HCT116 (cell line): ENCODE measurements at regions not wholly inside any gene's neighbourhood (a gene's known extent, or its start where the extent isn't known, plus 50 kb on each side); places are given as distances from the start of the nearest gene placed in this dataset.

ENCODE experiments used
- CBX3 ChIP-seq: IDR thresholded peaks from 2 replicates; pipeline ENCODE4 v1.6.1; 2012; ENCODE audit warnings: low read depth
- CTCF ChIP-seq, 3 experiments: fragments of 200-600 bp in 1 of 3; sonication (generic) in 1 of 3; IDR thresholded peaks in 2 of 3; conservative IDR thresholded peaks in 1 of 3; 2 replicates each; pipeline ENCODE4 v1.5.1; 2012 to 2017; ENCODE audit warnings: low read depth in 2 of 3, low read length in 2 of 3, antibody characterized with exemption in 1 of 3, borderline replicate concordance in 1 of 3, control low read depth in 1 of 3, mild to moderate bottlenecking in 1 of 3, mixed read lengths in 1 of 3, mixed run types in 1 of 3, moderate library complexity in 1 of 3; ENCODE audit not compliant: insufficient read depth in 1 of 3
- EZH2phosphoT487 ChIP-seq: fragments of 200-600 bp; IDR thresholded peaks from 2 replicates; pipeline ENCODE4 v1.6.1; 2018; ENCODE audit warnings: antibody characterized with exemption, borderline replicate concordance
- FOSL1 ChIP-seq: IDR thresholded peaks from 2 replicates; pipeline ENCODE4 v1.6.1; 2012; ENCODE audit warnings: low read depth
- MAX ChIP-seq: IDR thresholded peaks from 2 replicates; pipeline ENCODE4 v1.6.1; 2012
- POLR2A ChIP-seq: IDR thresholded peaks from 2 replicates; pipeline ENCODE4 v1.7.0; 2011; ENCODE audit warnings: borderline replicate concordance; ENCODE audit not compliant: insufficient read depth, insufficient read length; ENCODE audit errors: extremely low read depth
- POLR2AphosphoS5 ChIP-seq: IDR thresholded peaks from 2 replicates; pipeline ENCODE4 v1.6.1; 2011; ENCODE audit warnings: mild to moderate bottlenecking, low read depth, low read length, moderate library complexity
- REST ChIP-seq: IDR thresholded peaks from 2 replicates; pipeline ENCODE4 v1.6.1; 2012; ENCODE audit warnings: low read depth
- TCF7L2 ChIP-seq: IDR thresholded peaks from 2 replicates; pipeline ENCODE4 v1.7.0; 2011; ENCODE audit warnings: borderline replicate concordance, inconsistent platforms; ENCODE audit not compliant: insufficient read depth, insufficient read length; ENCODE audit errors: extremely low read depth
- YY1 ChIP-seq: IDR thresholded peaks from 2 replicates; pipeline ENCODE4 v1.6.1; 2011; ENCODE audit warnings: low read length, low read depth, moderate library complexity, mild to moderate bottlenecking; ENCODE audit not compliant: insufficient replicate concordance; ENCODE audit errors: extremely low read depth
- ZFX ChIP-seq: fragments of 450-650 bp; IDR thresholded peaks from 2 replicates; pipeline ENCODE4 v1.6.1; 2017
- ZNF274 ChIP-seq: fragments of 200-500 bp; sonication (Bioruptor generic); IDR thresholded peaks from 2 replicates; pipeline ENCODE4 v1.6.1; 2014; ENCODE audit warnings: mild to moderate bottlenecking, low read depth, low read length, inconsistent platforms

- no peak for TF ChIP-seq CTCF (IDR thresholded peaks at IDR 0.05 in 2 of 3, conservative IDR thresholded peaks at IDR 0.05 in 1 of 3; ENCODE audit: borderline replicate concordance in 1 of 3, insufficient read depth in 1 of 3, low read depth in 2 of 3, low read length in 2 of 3)
- no peak for TF ChIP-seq POLR2AphosphoS5
- TF ChIP-seq POLR2A = no peak
- no peak for TF ChIP-seq ZFX
- no peak for TF ChIP-seq TCF7L2
- TF ChIP-seq EZH2phosphoT487 = no peak
- no peak for TF ChIP-seq YY1
- no peak for TF ChIP-seq MAX
- no peak for TF ChIP-seq FOSL1
- TF ChIP-seq CBX3 = no peak
- no peak for TF ChIP-seq ZNF274
- TF ChIP-seq REST = no peak
Measured at GRCh38 chr3:99482191-99482590, 156.2 kb upstream of the COL8A1 start.
